Cardiac muscle cell (in vitro differentiated cells and primary cell): ENCODE measurements at regions not wholly inside any gene's neighbourhood (a gene's known extent, or its start where the extent isn't known, plus 50 kb on each side); places are given as distances from the start of the nearest gene placed in this dataset.

Experiments
- DNase-seq, 2 donors: peaks; one replicate each; pipeline versions ENCODE4 v3.0.0 to v3.0.0-alpha.2; 2010 to 2017; ENCODE audit warnings: low read depth in 1 of 2, low spot score in 1 of 2
- H3K27ac ChIP-seq: fragments of 200-600 bp; sonication (generic); 2 replicates; pipeline ENCODE4 v1.5.1; 2016
- H3K27me3 ChIP-seq: fragments of 200-600 bp; sonication (generic); 2 replicates; pipeline ENCODE4 v1.6.0; 2016; ENCODE audit warnings: control low read depth
- H3K36me3 ChIP-seq: fragments of 200-600 bp; sonication (generic); 2 replicates; pipeline ENCODE4 v1.5.1; 2016; ENCODE audit warnings: control low read depth
- H3K4me1 ChIP-seq: fragments of 200-600 bp; sonication (generic); 2 replicates; pipeline ENCODE4 v1.8.1; 2017; ENCODE audit warnings: low read depth, mild to moderate bottlenecking, mixed run types
- H3K4me3 ChIP-seq: fragments of 200-600 bp; sonication (generic); 2 replicates; pipeline ENCODE4 v1.5.1; 2016; ENCODE audit warnings: mild to moderate bottlenecking
- H3K9me3 ChIP-seq: fragments of 200-600 bp; sonication (generic); 2 replicates; pipeline ENCODE4 v1.5.1; 2017; ENCODE audit warnings: low read depth, mild to moderate bottlenecking, control low read depth
- CTCF ChIP-seq: IDR thresholded peaks from 2 replicates; pipeline ENCODE4 v1.5.1; 2012; ENCODE audit warnings: low read depth, mild to moderate bottlenecking, low read length

- TF ChIP-seq CTCF: no peak
These were observed 73.0 kb downstream of the ARL4C start for GRCh38 chr2:234423884-234424283.

DNA sequence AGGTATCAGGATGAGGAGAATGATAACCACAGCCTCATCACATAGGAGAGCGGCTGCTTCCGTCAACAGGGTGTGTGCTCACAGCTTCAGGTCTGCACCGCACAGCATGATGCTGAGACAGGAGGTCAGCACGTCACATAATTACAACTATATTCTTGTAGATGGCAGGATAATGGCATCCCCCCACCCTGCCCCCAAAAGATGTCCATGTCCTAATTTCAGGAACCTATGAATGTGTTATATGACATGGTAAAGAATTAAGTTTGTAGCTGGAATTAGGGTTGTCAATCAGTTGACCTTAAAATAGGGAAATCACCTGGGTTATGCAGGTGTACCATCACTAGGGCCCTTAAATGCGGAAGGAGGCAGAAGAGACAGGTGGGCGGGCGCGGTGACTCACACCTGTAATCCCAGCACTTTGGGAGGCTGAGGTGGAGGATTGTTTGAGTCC lies 73.9 kb downstream of the ARL4C start:
- Histone ChIP-seq H3K27me3 (no peaks in the 10 kb centered on the region), H3K9me3 (no peaks in the 10 kb centered on the region), H3K36me3 (no peaks in the 10 kb centered on the region), H3K4me1 (peaks cover 16% of the 10 kb centered on the region), H3K27ac (no peak overlapping the region), H3K4me3 (no peak overlapping the region)
- no peak for DNase-seq
- no peak for TF ChIP-seq CTCF

More at GRCh38 chr2:234423884-234424283, 73.0 kb downstream of the ARL4C start:
- Histone ChIP-seq H3K4me1 (peaks cover 17% of the 10 kb centered on the region), H3K27ac (no peak overlapping the region), H3K36me3 (no peaks in the 10 kb centered on the region), H3K4me3 (no peak overlapping the region), H3K9me3 (no peaks in the 10 kb centered on the region), H3K27me3 (no peaks in the 10 kb centered on the region)
- no peak for DNase-seq

- no peak for TF ChIP-seq CTCF
- no peak overlapping the region for H3K4me3 ChIP-seq
- H3K36me3 ChIP-seq: no peaks in the 10 kb centered on the region
- peak in 1 of 2 donors; percentile 84 for DNase-seq
- peaks cover 9% of the 10 kb centered on the region for H3K4me1 ChIP-seq
- no peaks in the 10 kb centered on the region for H3K9me3 ChIP-seq
- no peaks in the 10 kb centered on the region for H3K27me3 ChIP-seq
- no peak overlapping the region for H3K27ac ChIP-seq
These were observed 74.6 kb downstream of the ARL4C start for GRCh38 chr2:234422273-234422732.

- Histone ChIP-seq H3K27me3 (no peaks in the 10 kb centered on the region), H3K36me3 (no peaks in the 10 kb centered on the region), H3K4me3 (no peak overlapping the region), H3K4me1 (no peaks in the 10 kb centered on the region), H3K27ac (no peak overlapping the region), H3K9me3 (no peaks in the 10 kb centered on the region)
- no peak for DNase-seq
- no peak for TF ChIP-seq CTCF
These were observed 76.5 kb downstream of the ARL4C start for GRCh38 chr2:234420408-234420807.

DNA sequence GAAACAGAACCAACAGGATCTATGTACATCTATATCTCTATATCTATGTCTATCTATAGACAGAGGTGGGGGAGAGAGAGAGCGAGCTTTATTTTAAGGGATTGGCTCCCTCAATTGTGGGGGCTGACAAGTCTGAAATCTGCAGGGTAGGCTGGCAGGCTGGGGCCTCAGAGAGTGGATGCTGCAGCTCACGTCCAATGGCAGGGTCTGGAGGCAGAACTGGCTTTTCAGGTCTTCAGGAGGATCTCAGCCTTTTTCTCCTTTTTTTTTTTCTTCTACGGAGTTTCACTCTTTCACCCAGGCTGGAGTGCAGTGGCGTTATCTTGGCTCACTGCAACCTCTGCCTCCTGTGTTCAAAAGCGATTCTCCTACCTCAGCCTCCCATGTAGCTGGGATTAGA lies 77.2 kb downstream of the ARL4C start:
- TF ChIP-seq CTCF: no peak
- Histone ChIP-seq H3K36me3 (no peaks in the 10 kb centered on the region), H3K27ac (no peak overlapping the region), H3K4me3 (no peak overlapping the region), H3K9me3 (no peaks in the 10 kb centered on the region), H3K27me3 (no peaks in the 10 kb centered on the region), H3K4me1 (no peaks in the 10 kb centered on the region)
- no peak for DNase-seq

GRCh38 chr2:234415706-234416105 lies 81.2 kb downstream of the ARL4C start:
- Histone ChIP-seq H3K27me3 (no peaks in the 10 kb centered on the region), H3K4me1 (no peaks in the 10 kb centered on the region), H3K4me3 (no peak overlapping the region), H3K36me3 (no peaks in the 10 kb centered on the region), H3K9me3 (no peaks in the 10 kb centered on the region), H3K27ac (no peak overlapping the region)
- DNase-seq: no peak
- TF ChIP-seq CTCF: no peak
